ENCODE measurements at regions not wholly inside any gene's neighbourhood (a gene's known extent, or its start where the extent isn't known, plus 50 kb on each side); places are given as distances from the start of the nearest gene placed in this dataset.

DNA sequence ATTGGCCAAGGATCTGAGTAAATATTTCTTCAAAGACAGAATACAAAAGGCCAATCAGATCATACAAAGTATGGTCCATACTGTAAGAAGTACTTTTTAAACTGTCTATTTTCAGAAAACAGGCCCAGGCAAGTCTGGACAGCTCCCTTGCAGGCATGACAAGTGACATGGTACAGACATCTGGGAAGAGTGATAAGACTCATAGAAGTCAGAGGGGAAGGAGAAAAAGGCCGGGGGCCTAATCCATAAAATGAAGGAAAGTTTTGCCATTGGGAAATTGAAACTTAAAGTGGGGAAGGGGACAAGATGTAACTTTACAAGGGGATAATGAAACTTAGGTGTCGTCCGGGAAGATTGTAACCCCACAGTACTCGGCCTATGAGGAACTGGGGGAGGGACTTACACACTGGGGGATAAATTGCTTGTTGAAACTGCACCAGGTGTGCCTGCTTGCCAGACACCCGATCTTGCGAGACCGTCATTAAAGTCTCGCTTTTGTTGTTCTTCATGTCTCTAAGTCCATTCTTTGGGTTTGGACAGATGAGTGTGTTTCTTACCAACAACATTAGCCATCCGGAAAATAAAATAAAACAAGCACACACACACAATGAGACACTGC, 684.0 kb downstream of the CDH11 start:
- no peak overlapping the region for H3K27ac ChIP-seq (ENCODE audit: low read length)
- H3K9me2 ChIP-seq (ENCODE audit: insufficient read depth, low read length) = no peaks in the 10 kb centered on the region
- H4K20me1 ChIP-seq (ENCODE audit: insufficient read depth) = no peaks in the 10 kb centered on the region
- H3K4me2 ChIP-seq (ENCODE audit: low read length) = no peak overlapping the region
- TF ChIP-seq TAF1 (IDR thresholded peaks at IDR 0.05; ENCODE audit: low read depth) = no peak
- TF ChIP-seq MXI1 (conservative IDR thresholded peaks at IDR 0.05; ENCODE audit: poor library complexity, severe bottlenecking) = no peak
- no peak for TF ChIP-seq EP300 (conservative IDR thresholded peaks at IDR 0.05; ENCODE audit: poor library complexity, severe bottlenecking)
- TF ChIP-seq SMC3 (conservative IDR thresholded peaks at IDR 0.05; ENCODE audit: poor library complexity) = no peak
- TF ChIP-seq, protein P1, sequence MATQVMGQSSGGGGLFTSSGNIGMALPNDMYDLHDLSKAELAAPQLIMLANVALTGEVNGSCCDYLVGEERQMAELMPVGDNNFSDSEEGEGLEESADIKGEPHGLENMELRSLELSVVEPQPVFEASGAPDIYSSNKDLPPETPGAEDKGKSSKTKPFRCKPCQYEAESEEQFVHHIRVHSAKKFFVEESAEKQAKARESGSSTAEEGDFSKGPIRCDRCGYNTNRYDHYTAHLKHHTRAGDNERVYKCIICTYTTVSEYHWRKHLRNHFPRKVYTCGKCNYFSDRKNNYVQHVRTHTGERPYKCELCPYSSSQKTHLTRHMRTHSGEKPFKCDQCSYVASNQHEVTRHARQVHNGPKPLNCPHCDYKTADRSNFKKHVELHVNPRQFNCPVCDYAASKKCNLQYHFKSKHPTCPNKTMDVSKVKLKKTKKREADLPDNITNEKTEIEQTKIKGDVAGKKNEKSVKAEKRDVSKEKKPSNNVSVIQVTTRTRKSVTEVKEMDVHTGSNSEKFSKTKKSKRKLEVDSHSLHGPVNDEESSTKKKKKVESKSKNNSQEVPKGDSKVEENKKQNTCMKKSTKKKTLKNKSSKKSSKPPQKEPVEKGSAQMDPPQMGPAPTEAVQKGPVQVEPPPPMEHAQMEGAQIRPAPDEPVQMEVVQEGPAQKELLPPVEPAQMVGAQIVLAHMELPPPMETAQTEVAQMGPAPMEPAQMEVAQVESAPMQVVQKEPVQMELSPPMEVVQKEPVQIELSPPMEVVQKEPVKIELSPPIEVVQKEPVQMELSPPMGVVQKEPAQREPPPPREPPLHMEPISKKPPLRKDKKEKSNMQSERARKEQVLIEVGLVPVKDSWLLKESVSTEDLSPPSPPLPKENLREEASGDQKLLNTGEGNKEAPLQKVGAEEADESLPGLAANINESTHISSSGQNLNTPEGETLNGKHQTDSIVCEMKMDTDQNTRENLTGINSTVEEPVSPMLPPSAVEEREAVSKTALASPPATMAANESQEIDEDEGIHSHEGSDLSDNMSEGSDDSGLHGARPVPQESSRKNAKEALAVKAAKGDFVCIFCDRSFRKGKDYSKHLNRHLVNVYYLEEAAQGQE (IDR thresholded peaks at IDR 0.05; ENCODE audit: borderline replicate concordance) = no peak
- TF ChIP-seq EZH2 (IDR thresholded peaks at IDR 0.05; ENCODE audit: borderline replicate concordance, insufficient read depth, low read length, poor library complexity, severe bottlenecking) = no peak
- TF ChIP-seq RAD21 (conservative IDR thresholded peaks at IDR 0.05) = no peak
- TF ChIP-seq, protein P2, sequence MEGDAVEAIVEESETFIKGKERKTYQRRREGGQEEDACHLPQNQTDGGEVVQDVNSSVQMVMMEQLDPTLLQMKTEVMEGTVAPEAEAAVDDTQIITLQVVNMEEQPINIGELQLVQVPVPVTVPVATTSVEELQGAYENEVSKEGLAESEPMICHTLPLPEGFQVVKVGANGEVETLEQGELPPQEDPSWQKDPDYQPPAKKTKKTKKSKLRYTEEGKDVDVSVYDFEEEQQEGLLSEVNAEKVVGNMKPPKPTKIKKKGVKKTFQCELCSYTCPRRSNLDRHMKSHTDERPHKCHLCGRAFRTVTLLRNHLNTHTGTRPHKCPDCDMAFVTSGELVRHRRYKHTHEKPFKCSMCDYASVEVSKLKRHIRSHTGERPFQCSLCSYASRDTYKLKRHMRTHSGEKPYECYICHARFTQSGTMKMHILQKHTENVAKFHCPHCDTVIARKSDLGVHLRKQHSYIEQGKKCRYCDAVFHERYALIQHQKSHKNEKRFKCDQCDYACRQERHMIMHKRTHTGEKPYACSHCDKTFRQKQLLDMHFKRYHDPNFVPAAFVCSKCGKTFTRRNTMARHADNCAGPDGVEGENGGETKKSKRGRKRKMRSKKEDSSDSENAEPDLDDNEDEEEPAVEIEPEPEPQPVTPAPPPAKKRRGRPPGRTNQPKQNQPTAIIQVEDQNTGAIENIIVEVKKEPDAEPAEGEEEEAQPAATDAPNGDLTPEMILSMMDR (IDR thresholded peaks at IDR 0.05; ENCODE audit: poor library complexity, severe bottlenecking) = no peak
- no peak for TF ChIP-seq POLR2AphosphoS5 (IDR thresholded peaks at IDR 0.05)
- H2AFZ ChIP-seq (ENCODE audit: low read depth, low read length) = no peak overlapping the region
- H3K4me3 ChIP-seq (ENCODE audit: low read length) = no peak overlapping the region
- no peaks in the 10 kb centered on the region for H3K36me3 ChIP-seq (ENCODE audit: insufficient read depth, low read length)
- H3K9ac ChIP-seq (ENCODE audit: low read length) = no peak overlapping the region
- peaks cover 4% of the 10 kb centered on the region for H3F3A ChIP-seq (ENCODE audit: insufficient read depth, low read length, poor library complexity, severe bottlenecking)
- no peaks in the 10 kb centered on the region for H3K9me3 ChIP-seq (ENCODE audit: low read length)
- no peaks in the 10 kb centered on the region for H3K79me2 ChIP-seq (replicated peaks; ENCODE audit: insufficient read depth, low read length)
- H3K27me3 ChIP-seq (ENCODE audit: insufficient read depth, low read depth, low read length) = no peaks in the 10 kb centered on the region

DNA sequence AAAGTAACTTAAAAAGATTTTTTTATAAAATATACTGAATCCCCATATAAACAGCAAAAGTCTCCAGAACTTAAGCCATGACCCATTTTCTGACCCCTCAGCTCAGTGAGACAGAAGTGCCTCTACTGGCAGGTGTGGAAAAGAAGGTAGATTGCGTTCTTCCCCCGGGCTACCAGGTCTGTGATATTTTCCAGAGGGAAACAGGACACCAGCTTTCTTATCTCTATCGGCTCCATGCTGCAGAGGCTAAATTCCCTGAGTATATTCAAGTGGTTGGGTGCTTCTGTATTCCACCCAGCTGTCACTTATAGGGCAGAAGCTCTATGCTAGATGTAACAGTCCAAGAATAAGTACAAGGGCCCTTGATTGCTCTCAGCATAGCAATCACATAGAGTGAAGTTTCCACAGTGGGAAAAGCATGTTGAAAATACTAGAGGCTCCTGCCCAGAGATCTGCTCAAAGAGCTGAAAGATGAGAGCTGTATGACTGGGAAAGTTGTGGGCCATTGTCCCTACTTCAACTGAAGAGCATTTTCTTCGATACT, 687.3 kb downstream of the CDH11 start:
- Histone ChIP-seq H3K27ac (ENCODE audit: low read length) (no peak overlapping the region), H4K20me1 (ENCODE audit: insufficient read depth) (no peaks in the 10 kb centered on the region), H3K4me2 (ENCODE audit: low read length) (no peak overlapping the region), H3F3A (ENCODE audit: insufficient read depth, low read length, poor library complexity, severe bottlenecking) (no peaks in the 10 kb centered on the region), H3K4me3 (ENCODE audit: low read length) (no peak overlapping the region), H3K79me2 (replicated peaks; ENCODE audit: insufficient read depth, low read length) (no peaks in the 10 kb centered on the region), H3K9me3 (ENCODE audit: low read length) (no peaks in the 10 kb centered on the region), H2AFZ (ENCODE audit: low read depth, low read length) (no peak overlapping the region), H3K36me3 (ENCODE audit: insufficient read depth, low read length) (no peaks in the 10 kb centered on the region), H3K27me3 (ENCODE audit: insufficient read depth, low read depth, low read length) (no peaks in the 10 kb centered on the region), H3K9me2 (ENCODE audit: insufficient read depth, low read length) (no peaks in the 10 kb centered on the region), H3K9ac (ENCODE audit: low read length) (no peak overlapping the region)
- TF ChIP-seq MXI1 (conservative IDR thresholded peaks at IDR 0.05; ENCODE audit: poor library complexity, severe bottlenecking) = no peak
